CD4-positive, alpha-beta T cell (primary cell): ENCODE measurements at regions not wholly inside any gene's neighbourhood (a gene's known extent, or its start where the extent isn't known, plus 50 kb on each side); places are given as distances from the start of the nearest gene placed in this dataset.

Source experiments
- ATAC-seq: fragments of 200-7000 bp; cut with Tn5 transposase; one replicate; pipeline ENCODE4 v1.10.0; 2022; ENCODE audit warnings: mild to moderate bottlenecking; ENCODE audit not compliant: poor library complexity
- CTCF ChIA-PET: fragments of 350-600 bp; sonication (Branson Sonifier 250); formaldehyde crosslinking; loops from one replicate; lab custom pipeline; 2021; ENCODE audit warnings: antibody characterized with exemption, inconsistent platforms; lab: Charles Lee
- POLR2A ChIA-PET: fragments of 350-600 bp; sonication (Branson Sonifier 250); formaldehyde crosslinking; loops from one replicate; lab custom pipeline; 2021; ENCODE audit warnings: antibody characterized with exemption, inconsistent platforms; lab: Charles Lee
- DNase-seq, 14 experiments: peaks; one replicate each; pipeline ENCODE4 v3.0.0-alpha.2; 2013 to 2020; ENCODE audit warnings: mixed read lengths in 2 of 14
- H3K27ac ChIP-seq, 2 donors: one replicate each; pipeline versions ENCODE4 v1.5.1 to v1.7.0; 2013; ENCODE audit warnings: low read length in 2 of 2, low read depth in 1 of 2, mild to moderate bottlenecking in 1 of 2
- H3K27me3 ChIP-seq, 2 experiments: 1 replicate in 1 of 2; 2 replicates in 1 of 2; pipeline versions ENCODE4 v1.6.1 to v1.7.0; 2013; ENCODE audit warnings: low read length in 2 of 2, control low read depth in 1 of 2, mild to moderate bottlenecking in 1 of 2, moderate library complexity in 1 of 2; ENCODE audit not compliant: insufficient read depth in 2 of 2, control insufficient read depth in 1 of 2
- H3K36me3 ChIP-seq: one replicate; pipeline ENCODE4 v1.6.1; 2013; ENCODE audit warnings: low read length, control low read depth; ENCODE audit not compliant: insufficient read depth
- H3K4me1 ChIP-seq: one replicate; pipeline ENCODE4 v1.6.1; 2013; ENCODE audit warnings: low read length, control low read depth; ENCODE audit not compliant: insufficient read depth
- H3K4me3 ChIP-seq: one replicate; pipeline ENCODE4 v1.5.1; 2013; ENCODE audit warnings: mild to moderate bottlenecking, low read length, moderate library complexity
- H3K9me3 ChIP-seq, 2 experiments: 1 replicate in 1 of 2; 2 replicates in 1 of 2; pipeline versions ENCODE4 v1.6.1 to v1.7.0; 2013; ENCODE audit warnings: low read length in 2 of 2, mild to moderate bottlenecking in 2 of 2, control low read depth in 1 of 2, moderate library complexity in 1 of 2; ENCODE audit not compliant: control insufficient read depth in 1 of 2, insufficient read depth in 1 of 2
- H3K27ac Mint-ChIP-seq: one replicate; pipeline ENCODE4 v1.8.0; 2020; ENCODE audit warnings: mixed read lengths
- H3K27me3 Mint-ChIP-seq: one replicate; pipeline ENCODE4 v1.8.0; 2021; ENCODE audit warnings: mixed read lengths
- H3K36me3 Mint-ChIP-seq: one replicate; pipeline ENCODE4 v1.8.0; 2021; ENCODE audit warnings: low read depth, mixed read lengths
- H3K4me1 Mint-ChIP-seq: one replicate; pipeline ENCODE4 v1.8.0; 2021; ENCODE audit warnings: low read depth, mixed read lengths
- H3K4me3 Mint-ChIP-seq: one replicate; pipeline ENCODE4 v1.8.0; 2020; ENCODE audit warnings: mild to moderate bottlenecking, mixed read lengths
- H3K9me3 Mint-ChIP-seq: one replicate; pipeline ENCODE4 v1.8.0; 2020; ENCODE audit warnings: mixed read lengths
- CTCF ChIP-seq: fragments of 200-600 bp; IDR thresholded peaks from one replicate; pipeline ENCODE4 v1.8.0; 2022; ENCODE audit warnings: antibody characterized with exemption, mild to moderate bottlenecking
- intact Hi-C, 2 experiments: fragments of 100-400 bp; cut with DNase I in 1 of 2; cut with micrococcal nuclease in 1 of 2; formaldehyde crosslinking; loops; one replicate each; pipeline versions ENCODE4 v1.15.1 to v1.9.0; 2023 to 2025; cut with DNase I, micrococcal nuclease

- TF ChIP-seq CTCF = no peak
- H3K27ac Mint-ChIP-seq = no peak overlapping the region
- H3K9me3 Mint-ChIP-seq = peaks cover 2% of the 10 kb centered on the region
- Histone ChIP-seq H3K4me3 (no peak overlapping the region), H3K36me3 (no peaks in the 10 kb centered on the region), H3K27me3 (peaks cover 7 to 20% of the 10 kb centered on the region in 2 experiments), H3K4me1 (peaks cover 4% of the 10 kb centered on the region), H3K9me3 (peaks cover 14 to 38% of the 10 kb centered on the region in 2 experiments), H3K27ac (no peak overlapping the region)
- peaks cover 47% of the 10 kb centered on the region for H3K27me3 Mint-ChIP-seq
- H3K36me3 Mint-ChIP-seq = no peaks in the 10 kb centered on the region
- no peaks in the 10 kb centered on the region for H3K4me1 Mint-ChIP-seq
- no peak for ATAC-seq
- DNase-seq = no peak
- H3K4me3 Mint-ChIP-seq = no peak overlapping the region
- intact Hi-C loops = no loop called here
- POLR2A ChIA-PET = no interaction called here
- CTCF ChIA-PET = no interaction called here
Measured at GRCh38 chr16:86020971-86021370, 122.0 kb downstream of the IRF8 start.

DNA sequence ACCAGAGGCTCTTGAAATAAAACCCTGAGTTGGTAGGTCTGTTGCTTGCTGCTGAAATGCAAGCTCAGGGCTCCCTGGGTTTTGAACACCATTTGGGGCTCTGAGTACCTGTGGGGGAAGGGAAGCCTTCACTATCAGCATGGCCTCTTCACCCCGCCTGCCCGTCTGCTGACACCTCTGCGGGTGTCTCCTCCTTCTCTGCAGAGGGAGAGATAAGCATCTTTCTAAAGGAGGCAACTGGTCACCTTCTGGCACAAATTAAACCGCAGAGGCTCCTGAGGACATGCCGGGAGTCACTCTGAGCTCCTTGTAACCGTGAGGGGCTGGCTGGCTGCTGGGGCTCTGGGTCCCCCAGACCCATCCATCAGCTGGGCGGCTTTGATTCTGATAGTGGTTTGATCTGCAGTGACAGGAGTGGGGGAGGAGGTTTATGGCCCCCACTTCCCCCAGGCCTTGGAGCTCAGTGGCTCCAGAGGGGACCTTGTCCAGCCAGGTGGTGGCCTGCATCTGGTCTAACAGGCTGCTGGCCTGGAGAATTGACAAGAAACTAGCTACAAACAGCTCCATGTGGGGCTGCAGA, 123.5 kb downstream of the IRF8 start:
- no peak for TF ChIP-seq CTCF
- Mint-ChIP-seq H3K4me1 (no peaks in the 10 kb centered on the region), H3K9me3 (peaks cover 2% of the 10 kb centered on the region), H3K4me3 (no peak overlapping the region), H3K27ac (no peak overlapping the region), H3K36me3 (no peaks in the 10 kb centered on the region), H3K27me3 (peaks cover 39% of the 10 kb centered on the region)
- Histone ChIP-seq H3K36me3 (no peaks in the 10 kb centered on the region), H3K4me3 (no peak overlapping the region), H3K4me1 (no peaks in the 10 kb centered on the region), H3K9me3 (peaks cover 14 to 43% of the 10 kb centered on the region in 2 experiments), H3K27ac (no peak overlapping the region), H3K27me3 (peaks cover 7 to 15% of the 10 kb centered on the region in 2 experiments)
- DNase-seq (no peak), ATAC-seq (no peak)
- ChIA-PET POLR2A (no interaction called here), CTCF (no interaction called here)
- intact Hi-C loops = no loop called here

DNA sequence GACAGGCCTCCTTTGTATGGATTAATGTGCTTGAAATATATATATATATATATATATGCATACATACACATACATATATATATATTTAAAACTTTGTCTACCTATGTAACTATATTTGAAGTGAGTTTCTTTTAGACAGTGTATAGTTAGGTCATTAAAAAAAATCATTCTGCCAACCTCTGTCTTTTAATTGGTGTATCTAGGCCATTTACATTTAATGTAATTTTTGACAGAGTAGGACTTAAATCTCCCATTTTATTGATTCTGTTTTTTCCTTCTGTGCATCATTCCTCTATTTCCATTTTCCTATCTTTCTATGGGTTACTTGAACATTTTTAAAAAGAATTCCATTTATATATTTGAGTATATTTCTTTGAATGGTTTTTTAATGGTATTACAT, 125.2 kb downstream of the IRF8 start:
- no peaks in the 10 kb centered on the region for H3K36me3 ChIP-seq
- peaks cover 12 to 44% of the 10 kb centered on the region in 2 experiments for H3K9me3 ChIP-seq
- no peak for ATAC-seq
- no peak overlapping the region for H3K27ac Mint-ChIP-seq
- peaks cover 4 to 7% of the 10 kb centered on the region in 2 experiments for H3K27me3 ChIP-seq
- no peak overlapping the region for H3K4me3 Mint-ChIP-seq
- no peaks in the 10 kb centered on the region for H3K36me3 Mint-ChIP-seq
- intact Hi-C loops = no loop called here
- no peak for TF ChIP-seq CTCF
- H3K4me1 ChIP-seq = no peaks in the 10 kb centered on the region
- ChIA-PET POLR2A (no interaction called here), CTCF (no interaction called here)
- no peak overlapping the region for H3K27ac ChIP-seq
- no peaks in the 10 kb centered on the region for H3K4me1 Mint-ChIP-seq
- no peak for DNase-seq
- no peaks in the 10 kb centered on the region for H3K9me3 Mint-ChIP-seq
- no peak overlapping the region for H3K4me3 ChIP-seq
- H3K27me3 Mint-ChIP-seq = peaks cover 30% of the 10 kb centered on the region
